Neuronal stem cell (in vitro differentiated cells): ENCODE measurements at regions not wholly inside any gene's neighbourhood (a gene's known extent, or its start where the extent isn't known, plus 50 kb on each side); places are given as distances from the start of the nearest gene placed in this dataset.

Source experiments
- DNase-seq: peaks from one replicate; pipeline ENCODE4 v3.0.0-alpha.2; 2013; ENCODE audit warnings: low spot score
- H2AFZ ChIP-seq: one replicate; pipeline ENCODE4 v1.6.1; 2013; ENCODE audit warnings: mild to moderate bottlenecking, low read length, inconsistent platforms
- H2AK5ac ChIP-seq: 2 replicates; pipeline ENCODE4 v1.6.1; 2013; ENCODE audit warnings: low read depth, mild to moderate bottlenecking, inconsistent platforms, low read length, moderate library complexity, mixed read lengths
- H2BK120ac ChIP-seq: 2 replicates; pipeline ENCODE4 v1.6.1; 2013; ENCODE audit warnings: low read depth, mild to moderate bottlenecking, inconsistent platforms, low read length, moderate library complexity, mixed read lengths
- H2BK12ac ChIP-seq: one replicate; pipeline ENCODE4 v1.6.1; 2013; ENCODE audit warnings: low read length, inconsistent platforms
- H2BK15ac ChIP-seq: 2 replicates; pipeline ENCODE4 v1.6.1; 2013; ENCODE audit warnings: mild to moderate bottlenecking, low read length, inconsistent platforms, mixed read lengths
- H2BK5ac ChIP-seq: one replicate; pipeline ENCODE4 v1.6.1; 2013; ENCODE audit warnings: inconsistent platforms, mild to moderate bottlenecking, low read length, moderate library complexity
- H3K14ac ChIP-seq: one replicate; pipeline ENCODE4 v1.6.1; 2013; ENCODE audit warnings: low read length, inconsistent platforms
- H3K18ac ChIP-seq: 2 replicates; pipeline ENCODE4 v1.6.1; 2013; ENCODE audit warnings: low read length, inconsistent platforms
- H3K23ac ChIP-seq: 2 replicates; pipeline ENCODE4 v1.6.1; 2013; ENCODE audit warnings: low read depth, mild to moderate bottlenecking, mixed read lengths, low read length, inconsistent platforms; ENCODE audit not compliant: poor library complexity
- H3K27ac ChIP-seq: replicated peaks from 3 replicates; pipeline ENCODE4 v1.5.1; 2013; ENCODE audit warnings: low read length, inconsistent platforms
- H3K27me3 ChIP-seq, 3 experiments: 2 replicates each; pipeline ENCODE4 v1.6.1; 2013; ENCODE audit warnings: low read length in 3 of 3, mild to moderate bottlenecking in 2 of 3, inconsistent platforms in 1 of 3, low read depth in 1 of 3, mixed read lengths in 1 of 3, moderate library complexity in 1 of 3; ENCODE audit not compliant: control insufficient read depth in 3 of 3, insufficient read depth in 3 of 3
- H3K36me3 ChIP-seq, 2 donors: replicated peaks in 1 of 2; 2 replicates each; pipeline ENCODE4 v1.6.1; 2013; ENCODE audit warnings: low read length in 2 of 2; ENCODE audit not compliant: control insufficient read depth in 2 of 2, insufficient read depth in 2 of 2
- H3K4ac ChIP-seq: 2 replicates; pipeline ENCODE4 v1.6.1; 2013; ENCODE audit warnings: inconsistent platforms, mild to moderate bottlenecking, low read length, moderate library complexity
- H3K4me1 ChIP-seq, 2 donors: 1 replicate in 1 of 2; 2 replicates in 1 of 2; pipeline ENCODE4 v1.6.1; 2013; ENCODE audit warnings: low read length in 2 of 2, low read depth in 1 of 2; ENCODE audit not compliant: control insufficient read depth in 2 of 2, insufficient read depth in 1 of 2
- H3K4me2 ChIP-seq: one replicate; pipeline ENCODE4 v1.6.1; 2013; ENCODE audit warnings: mild to moderate bottlenecking, low read length, inconsistent platforms; ENCODE audit not compliant: insufficient read depth, poor library complexity, severe bottlenecking
- H3K4me3 ChIP-seq, 2 donors: 2 replicates each; pipeline ENCODE4 v1.5.1; 2013; ENCODE audit warnings: low read length in 2 of 2, mild to moderate bottlenecking in 2 of 2, inconsistent platforms in 1 of 2, moderate library complexity in 1 of 2
- H3K79me1 ChIP-seq: one replicate; pipeline ENCODE4 v1.6.1; 2013; ENCODE audit warnings: low read depth, mild to moderate bottlenecking, inconsistent platforms, low read length, moderate library complexity
- H3K9ac ChIP-seq: one replicate; pipeline ENCODE4 v1.6.1; 2013; ENCODE audit warnings: mild to moderate bottlenecking, low read depth, low read length, inconsistent platforms; ENCODE audit not compliant: poor library complexity
- H3K9me3 ChIP-seq, 2 donors: replicated peaks in 1 of 2; 2 replicates each; pipeline versions ENCODE3 to v1.6.1; 2013; ENCODE audit warnings: low read length in 2 of 2, mild to moderate bottlenecking in 2 of 2, inconsistent platforms in 1 of 2, low read depth in 1 of 2, mixed read lengths in 1 of 2, moderate library complexity in 1 of 2; ENCODE audit not compliant: control insufficient read depth in 2 of 2, insufficient read depth in 1 of 2
- H4K8ac ChIP-seq: one replicate; pipeline ENCODE4 v1.6.1; 2013; ENCODE audit warnings: low read depth, mild to moderate bottlenecking, inconsistent platforms, low read length, moderate library complexity
- H4K91ac ChIP-seq: one replicate; pipeline ENCODE4 v1.6.1; 2013; ENCODE audit warnings: low read length, low read depth, mild to moderate bottlenecking, inconsistent platforms; ENCODE audit not compliant: poor library complexity
- WGBS, 2 donors: extraction: QIAGEN DNeasy Blood & Tissue Kit; methylation state at CpG; one replicate each; pipeline ENCODE4 v1.1.7; 2013; ENCODE audit warnings: missing lambda C conversion rate in 2 of 2, mixed read lengths in 1 of 2; ENCODE audit not compliant: insufficient read length in 2 of 2, insufficient replicate concordance in 1 of 2; ENCODE audit errors: extremely low coverage in 2 of 2; 5-methylcytosine and 5-hydroxymethylcytosine counted together

- no peak overlapping the region for H4K8ac ChIP-seq
- H3K27me3 ChIP-seq = no peaks in the 10 kb centered on the region
- no peak overlapping the region for H3K27ac ChIP-seq
- H3K9me3 ChIP-seq = no peaks in the 10 kb centered on the region
- no peak overlapping the region for H3K14ac ChIP-seq
- no peak overlapping the region for H3K23ac ChIP-seq
- no peak overlapping the region for H3K18ac ChIP-seq
- no peak overlapping the region for H3K4ac ChIP-seq
- H2AFZ ChIP-seq = no peak overlapping the region
- H2AK5ac ChIP-seq = no peak overlapping the region
- no peaks in the 10 kb centered on the region for H3K79me1 ChIP-seq
- H2BK12ac ChIP-seq = no peak overlapping the region
- no peak overlapping the region for H2BK5ac ChIP-seq
- no CpG with 5 or more reads among the region's 2 CpGs for WGBS, 2 donors
- no peak overlapping the region for H3K9ac ChIP-seq
- H2BK15ac ChIP-seq = no peak overlapping the region
- no peak overlapping the region for H3K4me2 ChIP-seq
- H4K91ac ChIP-seq = no peak overlapping the region
- no peak overlapping the region for H3K4me3 ChIP-seq
- DNase-seq = no peak
- H3K36me3 ChIP-seq = no peaks in the 10 kb centered on the region
- H3K4me1 ChIP-seq = no peaks in the 10 kb centered on the region
- no peak overlapping the region for H2BK120ac ChIP-seq
These were observed 267.7 kb upstream of the LMCD1 start for GRCh38 chr3:8233938-8234337.

- DNase-seq = no peak
- H3K23ac ChIP-seq = no peak overlapping the region
- no peak overlapping the region for H3K14ac ChIP-seq
- no peak overlapping the region for H3K4ac ChIP-seq
- H2BK5ac ChIP-seq = no peak overlapping the region
- H3K4me3 ChIP-seq = no peak overlapping the region
- H3K27ac ChIP-seq = no peak overlapping the region
- H4K91ac ChIP-seq = no peak overlapping the region
- WGBS, 2 donors = no CpG with 5 or more reads among the region's 3 CpGs
- H3K9me3 ChIP-seq = no peaks in the 10 kb centered on the region
- no peak overlapping the region for H3K9ac ChIP-seq
- H2BK12ac ChIP-seq = no peak overlapping the region
- H3K36me3 ChIP-seq = no peaks in the 10 kb centered on the region
- no peak overlapping the region for H2AK5ac ChIP-seq
- no peak overlapping the region for H2BK15ac ChIP-seq
- H3K79me1 ChIP-seq = no peaks in the 10 kb centered on the region
- H3K4me1 ChIP-seq = no peaks in the 10 kb centered on the region
- H3K18ac ChIP-seq = no peak overlapping the region
- H3K4me2 ChIP-seq = no peak overlapping the region
- no peak overlapping the region for H4K8ac ChIP-seq
- H2AFZ ChIP-seq = no peak overlapping the region
- no peaks in the 10 kb centered on the region for H3K27me3 ChIP-seq
- no peak overlapping the region for H2BK120ac ChIP-seq
These were observed 265.4 kb upstream of the LMCD1 start for GRCh38 chr3:8236264-8236663.

- Histone ChIP-seq H3K27ac (no peak overlapping the region), H2BK12ac (no peak overlapping the region), H4K8ac (no peak overlapping the region), H3K9ac (no peak overlapping the region), H2BK5ac (no peak overlapping the region), H3K18ac (no peak overlapping the region), H3K36me3 (no peaks in the 10 kb centered on the region), H3K79me1 (no peaks in the 10 kb centered on the region), H3K27me3 (no peaks in the 10 kb centered on the region), H3K4me2 (no peak overlapping the region), H3K4me1 (no peaks in the 10 kb centered on the region), H3K9me3 (no peaks in the 10 kb centered on the region), H2BK15ac (no peak overlapping the region), H3K14ac (no peak overlapping the region), H3K23ac (no peak overlapping the region), H3K4ac (no peak overlapping the region), H3K4me3 (no peak overlapping the region), H4K91ac (no peak overlapping the region), H2AFZ (no peak overlapping the region), H2BK120ac (no peak overlapping the region), H2AK5ac (no peak overlapping the region)
- DNase-seq = no peak
- WGBS, 2 donors = no CpG with 5 or more reads among the region's 5 CpGs
These were observed 263.7 kb upstream of the LMCD1 start for GRCh38 chr3:8237893-8238292.

DNA sequence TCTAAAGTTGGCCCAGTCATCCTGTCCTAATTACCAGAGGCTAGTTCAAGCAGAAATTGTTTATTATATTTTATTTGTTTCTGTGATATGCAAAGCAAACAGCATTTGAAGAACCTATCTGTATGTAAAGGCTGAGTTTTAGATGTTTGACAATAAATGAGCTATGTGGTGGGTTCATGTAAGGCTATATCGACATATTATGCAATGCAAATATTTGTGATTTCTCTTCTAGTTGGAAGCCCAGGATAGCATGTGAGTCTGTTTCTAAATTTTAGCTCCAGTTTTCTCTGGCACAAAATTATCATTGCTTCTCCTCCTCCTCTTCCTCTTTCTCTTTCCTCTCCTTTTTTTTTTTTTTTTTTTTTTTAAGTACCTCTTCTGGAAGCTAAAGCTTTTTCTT, 263.2 kb upstream of the LMCD1 start:
- Histone ChIP-seq H2AK5ac (no peak overlapping the region), H4K91ac (no peak overlapping the region), H3K18ac (no peak overlapping the region), H4K8ac (no peak overlapping the region), H3K4me3 (no peak overlapping the region), H3K4me2 (no peak overlapping the region), H2BK15ac (no peak overlapping the region), H3K27me3 (no peaks in the 10 kb centered on the region), H2BK120ac (no peak overlapping the region), H3K9me3 (no peaks in the 10 kb centered on the region), H2BK5ac (no peak overlapping the region), H3K14ac (no peak overlapping the region), H3K4me1 (no peaks in the 10 kb centered on the region), H3K79me1 (no peaks in the 10 kb centered on the region), H3K4ac (no peak overlapping the region), H3K36me3 (no peaks in the 10 kb centered on the region), H3K23ac (no peak overlapping the region), H2BK12ac (no peak overlapping the region), H3K9ac (no peak overlapping the region), H3K27ac (no peak overlapping the region), H2AFZ (no peak overlapping the region)
- no CpG with 5 or more reads among the region's 1 CpG for WGBS, 2 donors
- DNase-seq = no peak
